ENCODE measurements at regions not wholly inside any gene's neighbourhood (a gene's known extent, or its start where the extent isn't known, plus 50 kb on each side); places are given as distances from the start of the nearest gene placed in this dataset.

DNA sequence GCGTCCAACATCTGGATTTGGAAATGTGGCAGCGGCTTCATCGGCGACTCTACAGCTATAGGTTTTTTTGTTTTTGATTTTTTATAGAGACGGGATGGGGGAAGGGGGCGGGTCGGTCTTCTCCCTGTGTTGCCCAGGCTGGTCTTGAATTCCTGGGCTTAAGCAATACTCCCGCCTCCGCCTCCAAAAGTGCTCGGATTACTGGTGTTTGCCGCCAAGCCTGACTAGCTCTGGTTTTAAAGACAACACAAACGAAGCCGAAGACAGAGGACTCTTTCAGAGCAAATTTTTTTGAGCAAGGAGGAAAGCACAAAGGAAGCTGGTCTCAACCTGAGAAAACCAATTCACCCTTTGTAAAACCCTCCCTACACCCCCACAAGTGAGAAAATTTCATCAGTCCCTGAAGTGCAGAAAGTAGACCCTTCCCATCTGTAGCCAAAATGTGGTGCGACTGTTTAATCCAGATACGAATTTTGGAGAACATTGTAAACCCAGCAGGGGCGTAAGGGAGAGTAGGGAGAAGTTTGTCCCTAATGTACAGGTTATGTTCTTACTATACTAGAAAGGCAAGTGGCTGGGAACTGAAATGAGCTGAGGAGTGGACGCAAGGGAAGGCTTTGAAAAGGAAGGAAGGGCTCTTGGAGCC, 185.9 kb downstream of the TRIM27 start:
- Histone ChIP-seq H3K27me3 (ENCODE audit: control insufficient read depth in 3 of 3, insufficient read depth in 3 of 3, low read length in 3 of 3) (peaks cover 0 to 78% (median 41%) of the 10 kb centered on the region in 3 donors), H3K4me3 (ENCODE audit: low read depth in 1 of 3, low read length in 3 of 3) (no peak overlapping the region), H3K4me1 (ENCODE audit: control insufficient read depth in 3 of 3, insufficient read depth in 2 of 3, low read depth in 1 of 3, low read length in 2 of 3) (no peaks in the 10 kb centered on the region), H3K9me3 (ENCODE audit: control insufficient read depth in 2 of 2, insufficient read depth in 1 of 2, low read depth in 1 of 2, low read length in 1 of 2) (peaks cover 0 to 10% of the 10 kb centered on the region in 2 donors), H3K27ac (ENCODE audit: low read depth in 1 of 3, low read length in 2 of 3) (no peak overlapping the region), H3K36me3 (ENCODE audit: control insufficient read depth in 3 of 3, insufficient read depth in 2 of 3, low read depth in 1 of 3, low read length in 3 of 3) (no peaks in the 10 kb centered on the region)
- DNase-seq (no peak), FAIRE-seq (no peak)
- 6 to 15% (median 12%) methylated on average over 17 of the region's 17 CpGs for WGBS, 3 donors

GRCh38 chr6:28738396-28738765, 185.4 kb downstream of the TRIM27 start:
- no peak overlapping the region for H3K27ac ChIP-seq (ENCODE audit: low read depth in 1 of 3, low read length in 2 of 3)
- H3K9me3 ChIP-seq (ENCODE audit: control insufficient read depth in 2 of 2, insufficient read depth in 1 of 2, low read depth in 1 of 2, low read length in 1 of 2), result peaks cover 0 to 10% of the 10 kb centered on the region in 2 donors
- no peaks in the 10 kb centered on the region for H3K4me1 ChIP-seq (ENCODE audit: control insufficient read depth in 3 of 3, insufficient read depth in 2 of 3, low read depth in 1 of 3, low read length in 2 of 3)
- no peak for FAIRE-seq
- no peak overlapping the region for H3K4me3 ChIP-seq (ENCODE audit: low read depth in 1 of 3, low read length in 3 of 3)
- no peaks in the 10 kb centered on the region for H3K36me3 ChIP-seq (ENCODE audit: control insufficient read depth in 3 of 3, insufficient read depth in 2 of 3, low read depth in 1 of 3, low read length in 3 of 3)
- peaks cover 0 to 76% (median 42%) of the 10 kb centered on the region in 3 donors for H3K27me3 ChIP-seq (ENCODE audit: control insufficient read depth in 3 of 3, insufficient read depth in 3 of 3, low read length in 3 of 3)
- no peak for DNase-seq
- 2 to 11% (median 8%) methylated on average over 16 of the region's 16 CpGs for WGBS, 3 donors

DNA sequence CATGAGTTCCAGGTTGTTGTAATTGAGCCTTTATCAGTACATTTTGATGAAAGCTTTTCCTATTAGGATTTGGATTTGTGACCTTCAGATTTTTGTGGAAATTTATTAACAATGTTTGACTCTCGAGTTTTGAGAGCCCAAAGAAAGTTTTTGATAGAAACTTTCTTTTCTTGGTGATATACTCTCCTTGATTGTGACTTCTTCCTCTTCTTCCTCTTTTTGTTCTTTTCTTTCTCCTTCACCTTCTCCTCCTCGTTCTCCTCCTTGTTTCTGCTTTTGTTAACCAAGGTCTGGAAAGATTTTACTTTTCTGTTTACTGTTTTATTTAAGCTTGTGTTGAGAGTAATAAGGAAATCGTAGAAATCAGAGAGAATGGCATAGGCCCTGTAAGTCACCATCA, 182.4 kb downstream of the TRIM27 start:
- FAIRE-seq, result no peak
- H3K4me3 ChIP-seq (ENCODE audit: low read depth in 1 of 3, low read length in 3 of 3), result no peak overlapping the region
- H3K27me3 ChIP-seq (ENCODE audit: control insufficient read depth in 3 of 3, insufficient read depth in 3 of 3, low read length in 3 of 3), result peaks cover 0 to 60% (median 30%) of the 10 kb centered on the region in 3 donors
- peaks cover 0 to 2% of the 10 kb centered on the region in 2 donors for H3K9me3 ChIP-seq (ENCODE audit: control insufficient read depth in 2 of 2, insufficient read depth in 1 of 2, low read depth in 1 of 2, low read length in 1 of 2)
- H3K36me3 ChIP-seq (ENCODE audit: control insufficient read depth in 3 of 3, insufficient read depth in 2 of 3, low read depth in 1 of 3, low read length in 3 of 3), result no peaks in the 10 kb centered on the region
- H3K4me1 ChIP-seq (ENCODE audit: control insufficient read depth in 3 of 3, insufficient read depth in 2 of 3, low read depth in 1 of 3, low read length in 2 of 3), result no peaks in the 10 kb centered on the region
- 38 to 59% (median 46%) methylated on average over 3 of the region's 3 CpGs for WGBS, 3 donors
- no peak overlapping the region for H3K27ac ChIP-seq (ENCODE audit: low read depth in 1 of 3, low read length in 2 of 3)
- no peak for DNase-seq

DNA sequence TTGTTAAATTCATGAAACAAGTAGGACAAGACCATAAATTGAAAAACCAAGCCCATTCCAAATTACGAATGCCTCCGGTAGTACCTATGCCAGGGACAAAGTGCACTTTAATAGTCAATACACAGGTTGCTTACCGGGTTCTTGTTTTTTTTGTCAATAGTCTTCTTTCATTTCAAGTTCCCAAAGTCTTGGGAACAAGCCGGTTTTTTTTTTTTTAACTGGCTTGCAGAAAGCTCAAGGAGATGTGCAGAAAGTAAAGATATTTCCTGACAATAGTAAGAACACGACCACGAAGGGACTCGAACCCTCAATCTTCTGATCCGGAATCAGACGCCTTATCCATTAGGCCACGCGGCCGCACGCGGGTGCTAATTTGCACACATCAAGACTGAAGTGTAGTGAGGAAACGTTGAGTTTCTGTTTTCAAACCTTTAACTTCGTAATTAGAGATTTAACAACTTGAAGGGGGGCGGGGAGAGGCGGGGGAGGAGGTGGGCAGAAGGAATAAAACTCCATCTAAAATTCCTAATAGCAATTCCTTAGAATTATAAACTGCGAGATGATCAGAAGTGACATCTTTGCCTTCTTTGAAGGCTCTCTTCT, 181.0 kb downstream of the TRIM27 start:
- Histone ChIP-seq H3K27me3 (ENCODE audit: control insufficient read depth in 3 of 3, insufficient read depth in 3 of 3, low read length in 3 of 3) (peaks cover 0 to 59% (median 34%) of the 10 kb centered on the region in 3 donors), H3K27ac (ENCODE audit: low read depth in 1 of 3, low read length in 2 of 3) (no peak overlapping the region), H3K9me3 (ENCODE audit: control insufficient read depth in 2 of 2, insufficient read depth in 1 of 2, low read depth in 1 of 2, low read length in 1 of 2) (no peaks in the 10 kb centered on the region), H3K4me1 (ENCODE audit: control insufficient read depth in 3 of 3, insufficient read depth in 2 of 3, low read depth in 1 of 3, low read length in 2 of 3) (no peaks in the 10 kb centered on the region), H3K36me3 (ENCODE audit: control insufficient read depth in 3 of 3, insufficient read depth in 2 of 3, low read depth in 1 of 3, low read length in 3 of 3) (no peaks in the 10 kb centered on the region), H3K4me3 (ENCODE audit: low read depth in 1 of 3, low read length in 3 of 3) (no peak overlapping the region)
- WGBS, 3 donors, result 5 to 11% (median 9%) methylated on average over 19 of the region's 19 CpGs
- DNase-seq, result no peak
- no peak for FAIRE-seq

DNA sequence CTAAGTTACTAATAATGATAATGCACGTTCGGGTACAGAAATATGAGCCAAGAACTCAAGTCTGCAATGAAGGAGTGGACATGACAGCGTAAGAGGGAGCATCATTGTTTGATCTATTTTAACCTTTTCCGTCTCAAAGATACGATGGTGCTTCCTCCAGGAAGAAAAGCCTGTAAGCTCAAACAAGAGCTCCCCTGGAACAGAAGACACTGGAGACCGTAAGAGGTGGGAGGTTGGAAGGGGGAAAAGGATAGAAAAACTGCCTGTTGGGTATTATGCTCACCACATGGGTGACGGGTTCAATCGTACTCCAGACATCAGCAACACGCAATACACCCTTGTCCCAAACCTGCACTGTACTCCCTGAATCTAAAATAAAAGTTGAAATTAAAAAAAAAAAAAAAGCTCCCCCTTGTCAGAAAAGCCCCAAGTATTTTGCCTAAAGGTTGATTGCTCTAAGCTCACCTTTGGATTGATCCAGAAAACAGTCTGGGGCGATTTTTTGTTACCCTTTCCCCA, 180.5 kb downstream of the TRIM27 start:
- Histone ChIP-seq H3K36me3 (ENCODE audit: control insufficient read depth in 3 of 3, insufficient read depth in 2 of 3, low read depth in 1 of 3, low read length in 3 of 3) (no peaks in the 10 kb centered on the region), H3K4me1 (ENCODE audit: control insufficient read depth in 3 of 3, insufficient read depth in 2 of 3, low read depth in 1 of 3, low read length in 2 of 3) (no peaks in the 10 kb centered on the region), H3K4me3 (ENCODE audit: low read depth in 1 of 3, low read length in 3 of 3) (no peak overlapping the region), H3K9me3 (ENCODE audit: control insufficient read depth in 2 of 2, insufficient read depth in 1 of 2, low read depth in 1 of 2, low read length in 1 of 2) (no peaks in the 10 kb centered on the region), H3K27ac (ENCODE audit: low read depth in 1 of 3, low read length in 2 of 3) (no peak overlapping the region), H3K27me3 (ENCODE audit: control insufficient read depth in 3 of 3, insufficient read depth in 3 of 3, low read length in 3 of 3) (peaks cover 0 to 59% (median 30%) of the 10 kb centered on the region in 3 donors)
- WGBS, 3 donors, result 9 to 18% (median 17%) methylated on average over 10 of the region's 10 CpGs
- DNase-seq, result no peak
- no peak for FAIRE-seq

GRCh38 chr6:28747083-28747630, 176.6 kb downstream of the TRIM27 start:
- 25 to 33% (median 29%) methylated on average over 13 of the region's 13 CpGs for WGBS, 3 donors
- no peak for FAIRE-seq

GRCh38 chr6:28747631-28748157, 176.1 kb downstream of the TRIM27 start:
- no peak overlapping the region for H3K4me3 ChIP-seq (ENCODE audit: low read depth in 1 of 3, low read length in 3 of 3)
- FAIRE-seq (no peak), DNase-seq (no peak)
- no peaks in the 10 kb centered on the region for H3K4me1 ChIP-seq (ENCODE audit: control insufficient read depth in 3 of 3, insufficient read depth in 2 of 3, low read depth in 1 of 3, low read length in 2 of 3)
- H3K9me3 ChIP-seq (ENCODE audit: control insufficient read depth in 2 of 2, insufficient read depth in 1 of 2, low read depth in 1 of 2, low read length in 1 of 2), result peaks cover 0 to 9% of the 10 kb centered on the region in 2 donors
- H3K27me3 ChIP-seq (ENCODE audit: control insufficient read depth in 3 of 3, insufficient read depth in 3 of 3, low read length in 3 of 3), result peaks cover 0 to 41% (median 20%) of the 10 kb centered on the region in 3 donors
- no peak overlapping the region for H3K27ac ChIP-seq (ENCODE audit: low read depth in 1 of 3, low read length in 2 of 3)
- H3K36me3 ChIP-seq (ENCODE audit: control insufficient read depth in 3 of 3, insufficient read depth in 2 of 3, low read depth in 1 of 3, low read length in 3 of 3), result no peaks in the 10 kb centered on the region
- 12 to 16% (median 13%) methylated on average over 19 of the region's 19 CpGs for WGBS, 3 donors

More at GRCh38 chr6:28747083-28747630, 176.6 kb downstream of the TRIM27 start:
- Histone ChIP-seq H3K4me1 (ENCODE audit: control insufficient read depth in 3 of 3, insufficient read depth in 2 of 3, low read depth in 1 of 3, low read length in 2 of 3) (no peaks in the 10 kb centered on the region), H3K27me3 (ENCODE audit: control insufficient read depth in 3 of 3, insufficient read depth in 3 of 3, low read length in 3 of 3) (peaks cover 0 to 42% (median 20%) of the 10 kb centered on the region in 3 donors), H3K4me3 (ENCODE audit: low read depth in 1 of 3, low read length in 3 of 3) (no peak overlapping the region), H3K27ac (ENCODE audit: low read depth in 1 of 3, low read length in 2 of 3) (no peak overlapping the region), H3K36me3 (ENCODE audit: control insufficient read depth in 3 of 3, insufficient read depth in 2 of 3, low read depth in 1 of 3, low read length in 3 of 3) (no peaks in the 10 kb centered on the region), H3K9me3 (ENCODE audit: control insufficient read depth in 2 of 2, insufficient read depth in 1 of 2, low read depth in 1 of 2, low read length in 1 of 2) (peaks cover 0 to 9% of the 10 kb centered on the region in 2 donors)
- no peak for DNase-seq

DNA sequence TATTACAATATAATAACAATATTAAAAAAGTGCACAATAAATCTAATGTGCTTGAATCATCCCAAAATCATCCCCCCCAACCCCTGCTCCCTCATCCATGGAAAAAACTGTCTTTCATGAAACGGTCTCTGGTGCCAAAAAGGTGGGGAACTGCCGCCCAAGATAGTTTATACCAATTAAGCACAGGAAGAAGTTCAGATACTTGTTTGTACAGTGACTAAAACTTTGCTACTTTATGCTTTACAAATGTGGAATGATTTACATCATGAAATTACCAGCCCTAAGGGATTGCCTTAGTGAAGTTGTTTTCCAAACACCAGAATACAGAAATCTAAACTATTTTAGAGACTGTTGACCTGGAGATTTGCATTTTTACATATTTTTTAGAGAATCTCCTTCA, 175.6 kb downstream of the TRIM27 start:
- DNase-seq, result no peak
- H3K9me3 ChIP-seq (ENCODE audit: control insufficient read depth in 2 of 2, insufficient read depth in 1 of 2, low read depth in 1 of 2, low read length in 1 of 2), result peaks cover 0 to 9% of the 10 kb centered on the region in 2 donors
- no peaks in the 10 kb centered on the region for H3K4me1 ChIP-seq (ENCODE audit: control insufficient read depth in 3 of 3, insufficient read depth in 2 of 3, low read depth in 1 of 3, low read length in 2 of 3)
- H3K27ac ChIP-seq (ENCODE audit: low read depth in 1 of 3, low read length in 2 of 3), result no peak overlapping the region
- H3K36me3 ChIP-seq (ENCODE audit: control insufficient read depth in 3 of 3, insufficient read depth in 2 of 3, low read depth in 1 of 3, low read length in 3 of 3), result no peaks in the 10 kb centered on the region
- peaks cover 0 to 39% (median 19%) of the 10 kb centered on the region in 3 donors for H3K27me3 ChIP-seq (ENCODE audit: control insufficient read depth in 3 of 3, insufficient read depth in 3 of 3, low read length in 3 of 3)
- H3K4me3 ChIP-seq (ENCODE audit: low read depth in 1 of 3, low read length in 3 of 3), result no peak overlapping the region
- no peak for FAIRE-seq
- 28 to 30% (median 30%) methylated on average over 2 of the region's 2 CpGs for WGBS, 3 donors
